Forelimb muscle (tissue), 1 donor: ENCODE measurements at regions not wholly inside any gene's neighbourhood (a gene's known extent, or its start where the extent isn't known, plus 50 kb on each side); places are given as distances from the start of the nearest gene placed in this dataset.

Source experiments
- DNase-seq: peaks from one replicate; pipeline ENCODE4 v3.0.0-alpha.2; 2013; ENCODE audit warnings: low read depth

DNA sequence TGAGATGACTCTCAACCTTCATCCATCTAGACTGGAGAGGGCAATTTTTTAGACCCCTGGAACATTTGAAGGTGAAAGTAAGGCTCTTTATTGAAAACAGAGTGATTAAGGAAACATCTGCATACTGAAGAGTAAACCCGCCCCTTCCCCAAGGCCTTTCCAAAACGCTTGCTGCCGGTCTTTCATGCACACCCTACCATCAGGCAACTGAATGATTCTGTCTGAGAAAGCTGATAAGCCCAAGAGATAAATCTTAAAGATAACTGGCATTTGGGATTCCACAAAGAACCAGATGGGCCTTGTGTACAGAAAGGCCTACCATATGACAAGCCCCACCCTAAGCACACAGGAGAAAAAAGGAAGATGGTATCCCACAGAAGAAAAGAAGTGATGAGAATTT lies 54.4 kb upstream of the PIK3R1 start:
- no peak for DNase-seq

GRCh38 chr5:68159224-68159951 lies 56.2 kb upstream of the PIK3R1 start:
- DNase-seq: no peak

- DNase-seq: no peak
Measured at GRCh38 chr5:68155940-68156339, 59.6 kb upstream of the PIK3R1 start.

DNA sequence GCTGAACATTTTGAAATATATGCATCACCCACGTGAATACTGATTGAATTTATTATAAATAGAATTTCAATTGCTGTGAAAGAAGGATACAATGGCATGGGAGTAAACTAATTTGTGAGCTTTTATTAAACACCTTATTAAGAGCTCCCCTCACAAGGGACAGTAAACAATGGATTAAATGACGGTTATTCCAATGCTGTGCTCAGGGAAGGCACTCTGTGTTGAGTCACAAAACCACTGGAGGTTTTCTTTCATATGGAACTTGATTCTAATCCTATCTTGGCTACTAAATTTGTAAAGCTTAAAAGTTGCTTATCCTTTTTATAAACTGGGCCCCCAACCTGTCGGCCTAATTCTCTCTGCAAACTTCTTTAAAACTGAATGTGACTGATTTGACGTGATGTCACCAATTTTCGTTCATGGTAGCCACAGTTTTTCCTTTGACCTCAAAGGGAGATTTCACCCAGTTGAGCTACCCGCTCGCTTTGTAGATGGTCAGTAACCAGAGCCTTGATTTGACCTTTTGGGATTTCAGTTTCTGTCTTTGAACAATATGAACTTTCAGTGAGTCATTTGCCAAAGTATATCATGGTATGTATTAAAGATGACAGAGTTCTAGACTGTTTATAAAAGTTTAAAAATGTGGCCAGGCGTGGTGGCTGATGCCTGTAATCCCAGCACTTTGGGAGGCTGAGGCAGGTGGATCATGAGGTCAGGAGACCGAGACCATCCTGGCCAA lies 61.3 kb upstream of the PIK3R1 start:
- no peak for DNase-seq

GRCh38 chr5:68151812-68152211 lies 63.7 kb upstream of the PIK3R1 start:
- no peak for DNase-seq

DNA sequence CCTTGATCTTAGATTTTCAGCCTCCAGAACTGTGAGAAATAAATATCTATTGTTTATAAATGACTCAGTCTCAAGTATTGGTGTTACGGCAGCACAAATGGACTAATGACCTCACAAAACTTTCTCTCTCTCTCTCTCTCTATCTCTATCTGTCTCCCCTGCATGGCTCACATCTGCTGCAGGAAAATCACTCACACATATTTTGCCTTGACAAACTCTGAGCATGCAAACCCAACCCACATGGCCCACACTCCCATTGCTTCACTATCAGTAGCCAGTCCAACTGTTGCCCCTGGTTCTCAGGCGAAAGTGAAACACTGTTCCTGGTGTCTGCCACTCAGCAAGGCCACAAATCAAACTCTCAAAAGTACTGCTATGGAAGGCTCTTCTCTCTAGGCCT lies 66.4 kb upstream of the PIK3R1 start:
- DNase-seq: no peak

DNA sequence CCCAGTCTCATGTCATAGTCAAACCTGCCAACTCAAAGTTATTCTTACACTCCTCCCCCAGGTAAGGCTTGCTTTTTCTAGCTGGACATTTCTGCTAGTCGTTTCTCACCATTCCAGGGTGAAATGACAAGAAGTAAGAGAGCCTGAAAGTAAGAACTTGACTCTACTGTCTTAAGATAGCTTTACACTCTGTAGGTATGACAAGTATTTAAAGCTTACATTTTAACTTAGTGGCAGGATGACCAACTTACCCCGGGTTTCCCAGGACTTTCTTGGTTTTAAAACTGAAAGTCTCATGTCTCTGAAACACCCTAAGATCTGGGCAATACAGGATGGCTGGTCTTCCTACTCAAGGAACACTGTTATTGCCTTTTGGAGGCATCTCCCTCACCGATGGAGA lies 67.5 kb upstream of the PIK3R1 start:
- DNase-seq: no peak

DNA sequence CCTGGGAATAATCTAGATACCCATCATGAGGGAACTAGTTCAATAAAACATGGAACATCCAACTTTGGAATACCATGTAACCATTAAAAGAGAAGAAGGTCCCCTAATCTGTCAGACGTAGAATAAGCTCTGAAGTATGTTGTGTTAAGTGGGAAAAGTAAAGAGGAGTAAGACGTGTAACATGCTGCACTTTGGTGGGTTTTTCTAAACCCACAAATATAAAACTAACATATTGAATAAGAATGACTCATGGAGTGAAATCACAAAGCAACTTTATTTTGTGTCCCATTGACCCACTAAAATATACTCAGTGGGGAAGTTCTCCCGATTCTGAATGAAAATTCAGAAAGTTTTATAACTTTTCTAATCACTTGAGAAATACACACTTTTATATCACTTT lies 67.9 kb upstream of the PIK3R1 start:
- no peak for DNase-seq

DNA sequence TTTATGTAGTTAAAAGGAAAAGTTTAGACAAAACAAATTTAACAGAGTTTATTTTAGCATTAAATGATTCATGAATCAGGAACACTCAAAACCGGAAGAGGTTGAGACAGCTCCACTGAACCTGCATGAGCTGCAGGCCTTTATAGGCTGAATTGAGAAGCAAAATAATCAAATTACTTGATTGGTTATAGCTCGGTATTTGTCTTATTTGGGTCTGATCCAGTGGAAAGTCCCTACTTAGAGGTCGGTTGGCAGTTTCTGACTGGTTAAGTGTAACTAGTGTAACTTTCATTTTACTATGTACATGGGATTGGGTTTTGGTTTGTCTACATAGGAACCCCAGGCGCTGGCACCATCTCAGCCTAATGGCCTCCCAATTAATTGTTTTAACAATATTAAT lies 74.1 kb upstream of the PIK3R1 start:
- DNase-seq: no peak

GRCh38 chr5:68140763-68141162 lies 74.8 kb upstream of the PIK3R1 start:
- no peak for DNase-seq

DNA sequence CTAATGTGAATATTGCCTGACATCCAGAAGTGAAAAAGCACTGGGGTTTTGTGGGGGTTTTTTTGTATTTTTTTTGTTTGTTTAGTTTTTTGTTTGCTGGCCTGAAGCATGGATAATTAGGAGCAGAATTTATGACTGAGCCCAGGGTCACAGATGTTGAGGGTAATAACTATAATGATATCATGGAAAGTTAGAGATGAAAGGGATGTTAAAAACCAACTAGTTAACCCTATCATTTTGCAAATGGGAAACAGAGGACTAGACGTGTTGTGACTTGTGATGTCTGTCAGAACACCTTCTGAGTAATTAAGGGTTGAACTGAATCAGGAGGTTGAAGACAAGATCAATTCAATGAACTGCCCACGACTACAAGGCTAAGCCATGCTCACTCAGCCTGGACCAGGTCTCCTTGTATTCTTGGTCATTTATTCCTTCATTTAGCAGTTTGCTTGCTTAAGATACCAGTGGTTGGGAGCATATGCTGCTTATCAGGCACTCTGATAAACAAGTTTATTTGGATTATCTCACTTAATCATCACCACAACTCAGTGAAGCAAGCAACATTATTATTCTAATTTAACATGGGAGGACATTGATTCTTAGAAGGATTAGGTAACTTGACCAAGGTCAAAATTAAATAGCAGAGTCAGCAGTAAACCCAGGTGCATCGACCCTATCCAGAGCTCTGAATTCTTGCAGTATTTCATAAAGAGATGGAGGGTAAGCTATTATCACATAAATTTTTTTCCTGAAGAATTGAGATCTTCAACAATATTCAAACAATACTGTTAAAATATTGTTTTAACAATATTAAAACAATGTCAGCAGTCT lies 75.7 kb upstream of the PIK3R1 start:
- no peak for DNase-seq

- peak; percentile 45 for DNase-seq
Measured at GRCh38 chr5:68137511-68138140, 77.9 kb upstream of the PIK3R1 start.

DNA sequence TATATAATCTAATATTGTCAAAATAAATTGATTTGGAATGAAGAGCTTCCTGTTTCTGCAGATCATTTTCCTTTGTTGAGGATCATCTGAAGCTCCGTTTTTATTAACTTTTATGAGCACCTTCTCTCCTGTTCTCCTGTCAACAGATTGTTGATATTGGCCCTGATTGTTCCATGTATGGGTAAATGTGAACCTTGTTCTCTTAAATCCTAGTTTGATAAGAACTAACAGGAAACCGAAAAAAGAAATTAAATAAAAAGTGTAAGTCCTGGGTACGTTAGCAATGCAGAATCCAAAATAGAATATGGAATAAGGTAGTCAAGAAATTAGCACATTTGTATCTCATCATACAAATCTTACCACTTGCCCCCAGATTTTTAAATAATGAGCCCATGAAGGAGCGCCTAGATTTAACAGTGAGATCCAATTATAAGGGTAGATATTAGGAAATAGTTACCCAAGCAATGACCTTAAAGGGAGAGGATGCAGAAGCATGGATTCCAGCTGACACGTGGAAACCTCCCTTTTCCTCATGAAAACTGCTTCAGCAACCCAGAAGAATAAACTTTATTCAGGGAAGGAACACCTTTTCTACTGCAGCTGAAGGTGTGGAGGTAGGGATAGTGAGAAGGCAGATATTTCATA lies 80.8 kb upstream of the PIK3R1 start:
- DNase-seq: no peak

DNA sequence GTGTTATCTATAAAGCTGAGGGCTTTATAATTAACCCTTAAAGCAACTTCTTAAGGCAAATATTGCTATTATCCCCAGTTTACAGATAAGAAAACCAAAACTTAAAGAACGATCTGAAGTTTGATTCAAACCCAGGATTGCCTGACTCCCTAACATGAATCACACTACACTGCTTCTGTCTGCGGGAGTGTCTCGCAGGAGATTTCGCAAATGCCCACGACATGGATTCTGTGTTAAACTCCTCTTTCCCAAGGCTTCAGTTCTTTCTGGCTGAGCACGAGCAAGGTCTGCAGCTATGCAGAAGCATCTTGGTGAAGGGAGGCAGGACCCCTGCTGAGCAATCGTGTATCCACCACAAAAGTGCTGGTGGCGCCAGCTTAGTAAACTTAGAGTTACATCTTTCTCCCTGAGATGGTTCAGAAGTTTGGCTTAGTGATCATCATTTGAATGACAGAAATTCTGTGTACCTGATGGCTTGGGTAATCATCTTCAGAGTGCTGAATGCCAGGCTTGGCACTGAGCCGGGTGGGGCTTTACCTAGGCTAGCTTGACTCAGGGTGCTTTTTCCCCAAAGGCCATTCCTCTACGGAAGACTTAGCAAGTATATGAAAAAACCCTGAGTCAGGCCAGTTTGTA lies 81.4 kb upstream of the PIK3R1 start:
- no peak for DNase-seq

GRCh38 chr5:68130253-68130652 lies 85.3 kb upstream of the PIK3R1 start:
- no peak for DNase-seq

DNA sequence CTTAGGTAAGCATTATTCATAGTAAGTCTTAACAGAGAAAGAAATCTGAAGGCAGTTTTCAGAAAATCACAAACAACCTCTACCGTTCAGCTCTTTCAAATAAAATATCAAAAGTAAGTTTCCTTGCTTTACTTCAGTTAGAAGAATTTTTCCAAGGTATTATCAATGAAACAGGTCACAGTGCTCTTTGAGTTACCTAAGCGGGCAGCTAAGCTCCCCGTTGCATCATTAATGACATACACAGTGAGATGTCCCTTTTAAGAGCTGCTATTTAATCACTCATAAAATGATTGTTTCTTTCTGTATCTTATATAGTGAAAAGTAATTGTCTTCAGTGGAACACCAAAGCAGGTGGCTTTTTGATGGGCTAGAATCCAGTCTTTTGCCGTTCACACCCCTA lies 86.2 kb upstream of the PIK3R1 start:
- no peak for DNase-seq

GRCh38 chr5:68126886-68127285 lies 88.7 kb upstream of the PIK3R1 start:
- no peak for DNase-seq

DNA sequence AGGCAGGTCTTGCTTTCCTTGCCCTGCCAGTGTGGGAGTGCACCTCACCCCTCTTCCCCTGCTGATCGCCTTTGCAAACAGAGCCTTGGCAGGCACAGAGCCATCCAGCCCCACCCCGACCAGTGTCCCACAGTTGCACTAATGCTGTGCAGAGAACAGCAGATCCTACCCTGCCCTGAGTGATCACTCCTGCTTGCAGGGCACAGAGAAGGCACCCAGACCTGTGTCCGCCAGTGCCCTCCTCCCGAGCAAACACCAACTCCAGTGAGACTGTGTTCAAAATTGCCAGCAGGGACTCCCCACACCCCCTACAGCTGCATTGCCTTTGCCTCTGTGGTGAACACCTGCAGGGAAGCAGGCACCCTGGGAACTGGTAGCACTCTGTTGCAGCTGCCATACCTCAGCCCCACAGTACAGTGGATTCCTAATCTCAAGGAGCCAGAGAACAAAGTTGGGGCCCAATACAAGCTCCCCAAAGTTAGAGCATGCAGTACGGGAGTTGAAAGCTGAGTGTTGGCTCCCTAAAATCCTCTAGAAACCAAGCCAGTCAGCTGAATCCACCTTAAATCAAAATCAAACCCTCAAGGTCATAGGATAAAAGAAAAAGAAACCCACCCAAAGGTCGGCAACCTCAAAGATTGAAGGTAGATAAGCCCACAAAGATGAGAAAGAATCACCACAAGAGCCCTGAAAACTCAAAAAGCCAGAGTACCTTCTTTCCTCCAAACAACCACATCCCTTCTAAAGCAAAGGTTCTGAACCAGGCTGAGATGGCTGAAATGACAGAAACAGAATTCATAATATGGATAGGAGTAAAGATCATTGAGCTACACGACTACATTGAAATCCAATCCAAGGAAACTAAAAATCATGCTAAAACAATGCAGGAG lies 92.9 kb upstream of the PIK3R1 start:
- DNase-seq: no peak

DNA sequence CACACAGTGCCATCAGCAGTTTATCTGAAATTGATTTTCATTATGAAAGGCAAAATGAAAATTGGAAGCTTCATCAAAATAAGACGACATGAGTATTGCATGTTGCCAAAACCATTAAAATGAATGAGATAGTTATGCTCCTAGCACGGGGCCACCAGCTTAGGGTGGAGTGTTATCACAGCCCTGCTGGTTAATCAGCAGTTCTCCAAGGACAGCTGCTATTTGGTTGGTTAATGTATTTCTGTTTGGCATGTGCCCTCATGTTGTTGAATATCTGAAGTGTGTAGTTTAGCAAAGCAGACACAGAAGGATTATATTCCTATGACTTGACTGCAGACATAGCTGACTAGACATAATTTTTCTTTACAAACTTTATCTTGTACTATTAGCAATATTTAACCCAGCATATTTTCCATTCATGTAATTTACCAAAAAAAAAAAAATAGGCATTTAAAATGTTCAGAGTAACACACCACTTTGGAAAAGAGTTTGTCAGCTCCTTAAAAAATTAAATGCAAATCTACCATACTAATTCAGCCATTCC lies 98.6 kb upstream of the PIK3R1 start:
- no peak for DNase-seq

- no peak for DNase-seq
Measured at GRCh38 chr5:68116408-68116807, 99.1 kb upstream of the PIK3R1 start.
